Liver (tissue), 8 donors: ENCODE measurements at regions not wholly inside any gene's neighbourhood (a gene's known extent, or its start where the extent isn't known, plus 50 kb on each side); places are given as distances from the start of the nearest gene placed in this dataset.

Experiments
- DNase-seq: peaks from one replicate; pipeline ENCODE4 v3.0.0-alpha.2; 2017; ENCODE audit warnings: low spot score
- H3K27ac ChIP-seq, 2 donors: one replicate each; pipeline ENCODE4 v1.7.0; 2013; ENCODE audit warnings: inconsistent platforms in 2 of 2, low read length in 2 of 2, control low read depth in 1 of 2, low read depth in 1 of 2, mild to moderate bottlenecking in 1 of 2
- H3K27me3 ChIP-seq, 4 donors: one replicate each; pipeline versions ENCODE4 v1.6.1 to v1.7.0; 2013; ENCODE audit warnings: low read length in 3 of 4, inconsistent platforms in 1 of 4, mild to moderate bottlenecking in 1 of 4, moderate library complexity in 1 of 4; ENCODE audit not compliant: control insufficient read depth in 4 of 4, insufficient read depth in 4 of 4
- H3K36me3 ChIP-seq, 4 donors: one replicate each; pipeline versions ENCODE4 v1.6.1 to v1.7.0; 2013; ENCODE audit warnings: low read length in 3 of 4, mild to moderate bottlenecking in 3 of 4, low read depth in 1 of 4, moderate library complexity in 1 of 4; ENCODE audit not compliant: control insufficient read depth in 4 of 4, insufficient read depth in 3 of 4
- H3K4me1 ChIP-seq, 4 donors: one replicate each; pipeline versions ENCODE4 v1.6.1 to v1.7.0; 2013; ENCODE audit warnings: low read length in 3 of 4, mild to moderate bottlenecking in 3 of 4, moderate library complexity in 1 of 4; ENCODE audit not compliant: control insufficient read depth in 4 of 4, insufficient read depth in 4 of 4
- H3K4me3 ChIP-seq, 3 donors: one replicate each; pipeline versions ENCODE4 v1.6.1 to v1.7.0; 2013; ENCODE audit warnings: low read length in 3 of 3, control low read depth in 1 of 3, low read depth in 1 of 3, mild to moderate bottlenecking in 1 of 3
- H3K9ac ChIP-seq, 2 donors: one replicate each; pipeline ENCODE4 v1.7.0; 2013; ENCODE audit warnings: low read length in 2 of 2, mild to moderate bottlenecking in 2 of 2, moderate library complexity in 2 of 2, control low read depth in 1 of 2, low read depth in 1 of 2
- H3K9me3 ChIP-seq, 4 donors: one replicate each; pipeline versions ENCODE4 v1.6.1 to v1.7.0; 2013; ENCODE audit warnings: low read length in 3 of 4; ENCODE audit not compliant: control insufficient read depth in 4 of 4
- ATF3 ChIP-seq: IDR thresholded peaks from 2 replicates; pipeline ENCODE4 v1.6.1; 2016; ENCODE audit warnings: antibody characterized with exemption
- CTCF ChIP-seq: fragments of 150-350 bp; IDR thresholded peaks from 2 replicates; pipeline ENCODE4 v1.5.1; 2017; ENCODE audit warnings: improper control_type of control experiment, low read depth, low read length; ENCODE audit not compliant: missing input control
- EGR1 ChIP-seq, 2 donors: IDR thresholded peaks; 2 replicates each; pipeline ENCODE4 v1.6.1; 2016 to 2018; ENCODE audit warnings: antibody characterized with exemption in 2 of 2, low read depth in 2 of 2
- FOXA1 ChIP-seq: IDR thresholded peaks from 2 replicates; pipeline ENCODE4 v1.6.1; 2016; ENCODE audit warnings: antibody characterized with exemption
- FOXA2 ChIP-seq: IDR thresholded peaks from 2 replicates; pipeline ENCODE4 v1.6.1; 2016; ENCODE audit warnings: antibody characterized with exemption
- GABPA ChIP-seq, 2 donors: IDR thresholded peaks in 1 of 2; conservative IDR thresholded peaks in 1 of 2; 2 replicates each; pipeline ENCODE4 v1.6.1; 2016; ENCODE audit warnings: antibody characterized with exemption in 2 of 2, mild to moderate bottlenecking in 1 of 2, moderate library complexity in 1 of 2
- HNF4A ChIP-seq, 2 donors: conservative IDR thresholded peaks; 2 replicates each; pipeline ENCODE4 v1.6.1; 2016; ENCODE audit warnings: antibody characterized with exemption in 2 of 2, mild to moderate bottlenecking in 2 of 2
- HNF4G ChIP-seq: IDR thresholded peaks from 2 replicates; pipeline ENCODE4 v1.6.1; 2016; ENCODE audit warnings: antibody characterized with exemption
- JUND ChIP-seq, 2 donors: IDR thresholded peaks; 2 replicates each; pipeline ENCODE4 v1.6.1; 2016; ENCODE audit warnings: antibody characterized with exemption in 2 of 2
- MAX ChIP-seq: IDR thresholded peaks from 2 replicates; pipeline ENCODE4 v1.6.1; 2016; ENCODE audit warnings: antibody characterized with exemption
- NR2F2 ChIP-seq: IDR thresholded peaks from 2 replicates; pipeline ENCODE4 v1.6.1; 2016; ENCODE audit warnings: antibody characterized with exemption
- RAD21 ChIP-seq, 2 donors: IDR thresholded peaks; 2 replicates each; pipeline ENCODE4 v1.6.1; 2016; ENCODE audit warnings: antibody characterized with exemption in 2 of 2, mild to moderate bottlenecking in 2 of 2
- REST ChIP-seq: IDR thresholded peaks from 2 replicates; pipeline ENCODE4 v1.6.1; 2016; ENCODE audit warnings: antibody characterized with exemption, mild to moderate bottlenecking
- RXRA ChIP-seq, 2 donors: IDR thresholded peaks; 2 replicates each; pipeline ENCODE4 v1.6.1; 2017 to 2018; ENCODE audit warnings: antibody characterized with exemption in 2 of 2, mild to moderate bottlenecking in 1 of 2
- SP1 ChIP-seq: IDR thresholded peaks from 2 replicates; pipeline ENCODE4 v1.6.1; 2018; ENCODE audit warnings: antibody characterized with exemption, mild to moderate bottlenecking
- TAF1 ChIP-seq: conservative IDR thresholded peaks from 2 replicates; pipeline ENCODE4 v1.6.1; 2016; ENCODE audit warnings: antibody characterized with exemption, mild to moderate bottlenecking
- YY1 ChIP-seq: IDR thresholded peaks from 2 replicates; pipeline ENCODE4 v1.6.1; 2016; ENCODE audit warnings: antibody characterized with exemption, mild to moderate bottlenecking
- ZBTB33 ChIP-seq: IDR thresholded peaks from 2 replicates; pipeline ENCODE4 v1.6.1; 2016; ENCODE audit warnings: antibody characterized with exemption
- WGBS: extraction: QIAGEN DNeasy Blood & Tissue Kit; methylation state at CpG from one replicate; pipeline ENCODE4 v1.1.7; 2013; 5-methylcytosine and 5-hydroxymethylcytosine counted together
- donor health status: healthy.
- donor health status: healthy.
- donor health status: healthy.
- donor health status: healthy.
- donor health status: healthy.

GRCh38 chr13:106213028-106213757 is 322.3 kb downstream of the EFNB2 start:
- no peaks in the 10 kb centered on the region for H3K27me3 ChIP-seq
- no peak overlapping the region for H3K27ac ChIP-seq
- H3K9ac ChIP-seq: no peak overlapping the region
- TF ChIP-seq RAD21 (IDR thresholded peaks at IDR 0.05) (no peak), YY1 (no peak), ATF3 (no peak), HNF4G (no peak), EGR1 (IDR thresholded peaks at IDR 0.05; ENCODE audit: low read depth in 2 of 2) (no peak), JUND (IDR thresholded peaks at IDR 0.05) (no peak), TAF1 (no peak), FOXA1 (no peak), RXRA (IDR thresholded peaks at IDR 0.05) (no peak), SP1 (no peak), REST (no peak), FOXA2 (no peak), HNF4A (conservative IDR thresholded peaks at IDR 0.05) (no peak)
- H3K4me1 ChIP-seq: no peaks in the 10 kb centered on the region
- whole genome bisulfite sequencing: 89% methylated on average over 18 of the region's 18 CpGs
- DNase-seq: no peak
- no peaks in the 10 kb centered on the region for H3K9me3 ChIP-seq
- H3K4me3 ChIP-seq: no peak overlapping the region
- H3K36me3 ChIP-seq: no peaks in the 10 kb centered on the region

- no peak overlapping the region for H3K27ac ChIP-seq
- H3K9ac ChIP-seq: no peak overlapping the region
- no peaks in the 10 kb centered on the region for H3K9me3 ChIP-seq
- H3K36me3 ChIP-seq: no peaks in the 10 kb centered on the region
- H3K27me3 ChIP-seq: no peaks in the 10 kb centered on the region
- no peak for TF ChIP-seq NR2F2
- TF ChIP-seq RAD21 (IDR thresholded peaks at IDR 0.05): no peak
- no peak for TF ChIP-seq JUND (IDR thresholded peaks at IDR 0.05)
- TF ChIP-seq TAF1: no peak
- no peak for TF ChIP-seq ATF3
- TF ChIP-seq YY1: no peak
- no peak for TF ChIP-seq HNF4A (conservative IDR thresholded peaks at IDR 0.05)
- no peak for TF ChIP-seq HNF4G
- no peak for TF ChIP-seq GABPA (IDR thresholded peaks at IDR 0.05 in 1 of 2, conservative IDR thresholded peaks at IDR 0.05 in 1 of 2)
- no peak for TF ChIP-seq MAX
- TF ChIP-seq FOXA1: no peak
- TF ChIP-seq ZBTB33: no peak
- TF ChIP-seq FOXA2: no peak
- no peak for TF ChIP-seq EGR1 (IDR thresholded peaks at IDR 0.05; ENCODE audit: low read depth in 2 of 2)
- no peak for TF ChIP-seq RXRA (IDR thresholded peaks at IDR 0.05)
- no peak for TF ChIP-seq REST
- TF ChIP-seq SP1: no peak
- no peak for TF ChIP-seq CTCF
- no peaks in the 10 kb centered on the region for H3K4me1 ChIP-seq
- WGBS: 57% methylated on average over 3 of the region's 3 CpGs
- DNase-seq: no peak
- no peak overlapping the region for H3K4me3 ChIP-seq
Measured at GRCh38 chr13:106212386-106213010, 323.0 kb downstream of the EFNB2 start.
